HG03469 (cell line): ENCODE measurements at regions not wholly inside any gene's neighbourhood (a gene's known extent, or its start where the extent isn't known, plus 50 kb on each side); places are given as distances from the start of the nearest gene placed in this dataset.
"Not testable (repeated sequence)": the region's sequence is repeated elsewhere in the genome, so short reads cannot be mapped to it uniquely, and the experiment has no call there.

Source experiments
- ATAC-seq: cut with Tn5 transposase; IDR thresholded peaks from one replicate; pipeline ENCODE4 v1.9.1; 2021; ENCODE audit warnings: mild to moderate bottlenecking, moderate library complexity, moderate number of reproducible peaks; ENCODE audit not compliant: unreplicated experiment

GRCh38 chr1:189084811-189085210 lies 1392.9 kb downstream of the BRINP3 start:
- ATAC-seq, result no peak

- ATAC-seq, result no peak
Measured at GRCh38 chr1:189103956-189104355, 1373.7 kb downstream of the BRINP3 start.

DNA sequence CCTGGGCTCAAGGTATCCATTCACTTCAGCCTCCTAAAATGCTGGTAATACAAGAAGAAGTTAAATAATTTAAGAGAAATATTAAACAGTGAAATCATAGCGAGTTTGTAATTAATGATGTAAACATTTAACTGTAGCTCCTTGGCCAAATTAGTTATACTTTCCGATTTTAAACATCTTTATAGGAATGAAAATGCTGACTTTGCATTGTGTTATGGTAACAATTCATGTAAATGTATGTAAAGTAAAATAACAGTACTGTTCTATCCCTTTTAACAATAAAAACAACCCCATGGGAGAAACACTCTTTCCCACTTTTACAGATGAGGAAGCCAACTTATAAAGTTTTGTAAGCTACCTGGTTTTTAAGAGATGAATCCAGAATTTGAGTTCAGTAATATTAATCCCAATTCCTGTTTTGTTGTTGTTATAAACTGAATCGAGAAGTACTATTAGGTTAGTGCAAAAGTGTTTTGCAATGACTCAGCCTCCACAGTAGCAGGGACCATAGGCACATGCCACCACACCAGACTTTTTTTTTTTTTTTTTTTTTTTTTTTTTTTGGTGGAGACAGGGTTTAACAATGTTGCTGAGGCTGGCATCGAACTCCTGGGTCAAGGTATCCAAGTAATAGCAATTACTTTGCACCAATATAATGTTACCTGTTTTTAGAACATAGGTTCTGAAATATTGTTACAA lies 1360.4 kb downstream of the BRINP3 start:
- ATAC-seq, result no peak

DNA sequence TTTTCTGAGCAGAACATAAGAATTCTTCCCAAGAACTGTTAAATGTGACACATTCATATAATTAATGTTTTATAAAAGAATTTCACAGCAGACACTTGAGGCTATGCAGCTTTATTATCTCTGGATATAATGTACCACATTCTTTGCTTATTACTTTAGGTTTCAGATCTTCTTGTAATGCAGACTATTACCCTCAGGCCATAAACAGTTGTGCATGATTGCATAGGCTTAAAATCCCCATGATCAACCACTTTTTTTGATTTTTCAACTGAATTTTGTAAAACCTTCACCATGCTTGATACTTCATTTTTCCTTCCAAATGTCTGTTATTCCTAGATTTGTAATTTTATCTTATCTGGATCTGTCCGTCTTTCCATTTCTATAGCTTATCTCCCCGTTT lies 1355.7 kb downstream of the BRINP3 start:
- ATAC-seq, result no peak

- ATAC-seq, result no peak
Measured at GRCh38 chr1:189125694-189126093, 1352.0 kb downstream of the BRINP3 start.

DNA sequence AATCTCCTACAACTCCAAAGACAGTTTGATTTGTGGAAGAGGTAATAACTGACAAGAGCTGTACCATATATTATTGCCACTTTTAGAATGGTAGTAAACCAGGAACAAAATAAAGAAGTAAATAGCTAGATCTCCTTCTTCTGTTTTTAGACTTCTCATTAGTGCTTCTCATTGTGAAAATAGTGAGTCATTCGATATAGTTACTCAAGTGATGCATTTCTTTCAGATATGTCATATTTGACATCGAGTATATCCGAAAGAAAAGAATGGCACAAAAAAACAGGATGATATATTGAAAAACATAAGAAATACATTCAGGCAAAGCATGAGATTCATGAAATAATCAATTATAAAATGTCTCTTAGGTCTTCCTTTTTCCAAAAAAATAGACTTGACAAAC lies 1346.1 kb downstream of the BRINP3 start:
- ATAC-seq, result no peak

- not testable (repeated sequence) for ATAC-seq
Measured at GRCh38 chr1:189139748-189140147, 1337.9 kb downstream of the BRINP3 start.

GRCh38 chr1:189141056-189141455 lies 1336.6 kb downstream of the BRINP3 start:
- ATAC-seq, result no peak

GRCh38 chr1:189149547-189150375 lies 1327.9 kb downstream of the BRINP3 start:
- ATAC-seq, result no peak

- no peak for ATAC-seq
Measured at GRCh38 chr1:189150624-189151023, 1327.0 kb downstream of the BRINP3 start.

DNA sequence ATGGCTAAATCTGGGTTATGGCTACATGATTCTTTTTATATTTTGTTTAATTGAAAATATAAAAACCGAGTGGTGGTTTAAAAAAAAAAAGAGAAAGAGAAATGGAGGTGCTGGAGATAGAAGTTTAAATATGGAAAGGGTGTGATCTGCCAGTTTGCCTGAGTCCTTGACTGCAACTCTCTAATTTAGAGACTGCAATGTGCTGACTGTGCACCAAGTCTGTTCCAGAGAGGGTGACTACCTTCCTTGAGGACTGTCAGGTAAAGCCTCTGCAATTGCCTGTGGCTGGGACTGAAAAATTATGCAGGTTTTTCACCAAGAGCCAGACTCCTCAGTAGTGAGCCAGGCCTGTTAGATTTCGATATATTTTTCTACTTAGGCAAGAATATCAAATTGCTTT lies 1326.3 kb downstream of the BRINP3 start:
- ATAC-seq, result no peak

DNA sequence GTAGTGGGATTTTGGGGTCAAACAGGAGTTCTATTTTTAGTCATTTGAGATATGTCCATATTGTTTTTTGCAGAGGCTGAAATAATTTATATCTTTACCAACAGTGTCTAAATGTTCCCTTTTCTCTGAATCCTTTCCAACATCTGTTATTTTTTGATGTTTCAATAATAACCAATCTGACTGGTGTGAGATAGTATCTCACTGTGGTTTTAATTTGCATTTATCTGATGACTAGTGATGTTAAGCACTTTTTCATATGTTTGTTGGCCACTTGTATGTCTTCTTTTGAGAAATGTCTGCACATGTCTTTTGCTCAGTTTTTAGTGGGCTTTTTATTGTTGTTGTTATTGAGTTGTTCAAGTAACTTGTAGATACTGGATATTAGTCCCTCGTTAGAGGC lies 1325.0 kb downstream of the BRINP3 start:
- no peak for ATAC-seq

DNA sequence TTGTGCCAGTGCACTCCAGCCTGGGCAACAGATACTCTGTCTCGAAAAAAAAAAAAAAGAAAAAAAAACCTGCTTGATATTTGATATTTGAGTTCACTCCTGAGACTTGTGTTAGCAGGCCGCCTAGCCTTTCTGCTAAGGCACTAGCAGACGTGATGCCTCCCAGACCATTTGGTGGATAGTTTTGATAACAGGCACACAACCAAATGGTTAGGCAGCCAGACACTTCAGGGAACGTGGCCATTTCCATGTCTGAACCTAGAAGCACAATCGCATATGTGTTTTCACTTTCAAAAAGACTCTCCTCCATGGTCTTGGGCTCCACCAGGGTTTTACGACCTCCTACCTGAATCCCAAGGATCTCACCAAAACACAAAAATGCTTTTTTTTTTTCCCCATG lies 1319.5 kb downstream of the BRINP3 start:
- no peak for ATAC-seq

DNA sequence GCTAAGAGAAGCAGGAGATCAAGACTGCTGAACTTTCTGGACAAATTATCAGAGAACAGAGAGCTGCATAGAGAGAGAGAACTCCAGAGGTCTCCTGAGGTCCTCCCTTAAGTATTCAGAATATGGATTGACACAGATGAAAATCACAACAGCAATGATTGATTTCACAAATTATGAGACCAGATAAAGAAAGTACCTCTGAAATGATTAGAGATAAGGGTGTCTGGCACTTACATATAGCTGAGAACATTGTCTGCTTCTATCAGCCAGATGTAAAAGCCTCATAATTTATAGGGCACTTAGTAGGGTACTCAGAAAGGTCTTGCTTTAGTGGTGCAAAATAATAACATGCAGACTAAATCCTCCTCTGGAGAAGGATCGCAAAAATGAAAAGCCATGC lies 1301.8 kb downstream of the BRINP3 start:
- ATAC-seq, result no peak

GRCh38 chr1:189180057-189180456 lies 1297.6 kb downstream of the BRINP3 start:
- no peak for ATAC-seq

DNA sequence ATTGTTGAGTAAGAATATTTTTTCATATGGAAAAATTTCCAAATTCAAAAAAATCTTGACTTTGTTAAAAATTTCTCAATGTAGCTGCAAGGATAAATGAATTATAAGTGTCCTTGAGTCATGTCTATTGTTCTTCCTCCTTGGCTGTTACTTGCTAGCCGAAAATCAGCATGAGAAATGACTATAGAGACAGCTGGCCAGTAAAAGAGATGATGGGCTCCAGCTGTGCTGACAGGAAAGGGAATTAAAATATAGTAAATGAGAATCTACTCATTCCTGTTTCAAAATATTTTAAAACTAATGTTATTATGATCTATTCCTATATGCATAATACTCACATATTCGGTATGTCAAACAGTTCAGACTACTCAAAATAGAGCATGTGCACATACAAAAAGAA lies 1292.6 kb downstream of the BRINP3 start:
- ATAC-seq, result no peak

DNA sequence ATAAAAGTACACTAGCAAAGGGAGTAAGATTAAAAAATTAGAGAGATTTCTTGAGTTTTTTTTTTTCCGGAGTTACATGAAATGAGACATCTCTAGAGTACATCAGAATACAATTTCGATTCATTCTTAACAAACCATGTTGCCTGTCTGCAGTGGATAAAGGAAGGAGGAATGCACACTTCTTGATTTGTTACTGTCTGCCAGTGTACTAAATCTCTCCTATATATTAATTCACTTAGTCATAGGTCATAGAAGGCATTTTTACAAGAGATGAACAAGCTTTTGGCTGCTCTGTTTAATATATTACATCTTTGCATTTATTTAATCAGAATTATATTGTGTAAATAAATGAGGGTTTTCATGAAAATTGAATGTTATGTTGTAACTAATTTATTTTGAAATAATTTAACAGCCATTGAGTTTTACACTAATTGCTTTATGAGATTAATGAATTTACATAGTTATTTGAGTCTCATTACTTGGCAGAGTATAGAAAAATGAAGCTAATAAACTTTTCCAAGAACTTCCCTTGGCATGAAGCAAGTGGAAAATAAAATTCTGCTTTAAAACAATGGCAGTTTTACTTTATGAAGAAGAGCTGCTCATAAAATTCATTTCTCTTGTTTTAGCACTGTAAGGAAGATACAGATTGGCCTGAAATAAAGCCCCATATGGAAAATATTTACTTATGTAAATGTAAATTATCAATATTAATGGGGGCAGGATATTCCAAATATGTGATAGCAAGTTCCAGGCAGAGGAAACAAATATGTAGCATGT lies 1284.7 kb downstream of the BRINP3 start:
- no peak for ATAC-seq

DNA sequence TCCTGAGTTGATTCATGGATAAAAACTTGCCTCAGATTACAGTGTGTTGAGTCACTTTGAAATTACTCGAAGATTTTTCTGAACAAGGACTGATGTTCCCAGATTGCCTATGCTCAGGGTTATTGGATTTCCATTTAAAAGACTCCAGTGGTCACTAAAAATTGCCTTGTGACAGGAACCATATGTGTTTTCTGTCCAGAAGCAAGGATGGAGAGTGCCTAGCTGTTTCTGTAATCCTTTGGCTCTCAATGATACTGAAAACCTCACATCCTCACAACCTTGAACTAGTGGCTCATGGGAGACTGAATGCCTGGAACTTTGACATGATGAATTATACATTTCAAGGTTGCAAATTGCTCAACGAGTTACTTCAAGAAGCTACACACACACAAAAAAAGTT lies 1271.8 kb downstream of the BRINP3 start:
- no peak for ATAC-seq

DNA sequence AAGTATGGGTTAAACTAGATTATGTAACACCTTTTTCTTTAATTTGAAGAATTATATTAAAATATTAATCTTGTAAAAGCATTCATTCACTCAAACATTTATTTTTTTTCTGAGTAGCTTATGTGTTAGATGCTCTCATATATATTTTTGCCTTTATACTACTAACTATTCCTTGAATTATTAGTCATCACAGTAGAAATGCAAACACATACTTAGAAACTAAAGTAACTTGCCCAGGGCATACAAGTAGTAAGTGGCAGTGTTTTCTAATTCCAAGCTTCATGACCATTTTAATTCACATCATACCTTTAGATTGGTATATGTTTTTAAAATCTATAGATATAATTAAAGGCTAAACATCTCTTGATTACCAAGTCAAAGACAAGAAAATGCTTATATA lies 1271.0 kb downstream of the BRINP3 start:
- no peak for ATAC-seq

DNA sequence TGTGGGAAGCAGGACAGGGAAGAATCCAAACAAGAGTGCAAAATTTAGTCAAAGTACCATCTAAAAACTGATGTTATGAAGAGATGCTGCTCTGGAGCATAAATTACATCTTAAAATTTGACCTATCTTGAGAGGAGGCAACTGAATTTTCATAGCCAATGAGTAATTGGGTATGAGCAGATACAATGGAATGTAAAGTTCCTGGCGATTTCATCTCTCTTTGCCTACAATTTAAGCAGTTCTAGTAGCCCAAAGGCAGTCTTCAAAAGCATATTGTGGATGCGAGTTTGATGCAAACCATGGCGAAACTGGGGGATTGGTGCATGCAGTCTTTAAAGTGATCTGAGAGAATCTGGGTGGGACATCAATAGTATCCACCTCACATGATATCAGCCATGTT lies 1265.9 kb downstream of the BRINP3 start:
- ATAC-seq, result no peak

DNA sequence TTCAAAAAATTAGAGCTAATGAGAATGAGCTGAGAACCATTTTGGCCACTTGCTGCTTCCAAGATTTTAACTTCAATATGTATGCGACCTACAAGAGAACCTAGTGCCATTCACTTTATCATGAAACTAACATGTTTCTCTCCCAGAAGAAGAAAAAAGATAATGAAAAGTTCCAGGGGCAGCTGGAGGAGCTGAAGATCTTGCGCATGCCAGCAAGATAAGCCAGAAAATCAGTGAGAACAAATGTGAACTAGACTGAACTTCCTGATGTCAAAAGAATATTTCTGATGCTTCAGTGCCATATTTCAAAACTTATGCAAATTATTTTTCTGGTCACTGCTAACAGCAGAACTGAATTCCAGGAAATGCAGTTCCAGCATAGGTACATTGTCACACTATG lies 1265.1 kb downstream of the BRINP3 start:
- ATAC-seq, result no peak

GRCh38 chr1:189216886-189217285 lies 1260.8 kb downstream of the BRINP3 start:
- no peak for ATAC-seq
